Trophoblast cell (in vitro differentiated cells and primary cell): ENCODE measurements at regions not wholly inside any gene's neighbourhood (a gene's known extent, or its start where the extent isn't known, plus 50 kb on each side); places are given as distances from the start of the nearest gene placed in this dataset.
A peak's percentile ranks its signal among the peaks of the same experiment; 100 is the strongest.

ENCODE experiments used
- DNase-seq, 2 donors: peaks; one replicate each; pipeline ENCODE4 v3.0.0-alpha.2; 2016
- H2AFZ ChIP-seq: 2 replicates; pipeline ENCODE4 v1.6.1; 2013; ENCODE audit warnings: low read length, moderate library complexity, mild to moderate bottlenecking; ENCODE audit not compliant: insufficient read depth, poor library complexity
- H2AK5ac ChIP-seq: 2 replicates; pipeline ENCODE4 v1.6.1; 2013; ENCODE audit warnings: mild to moderate bottlenecking, low read length
- H2BK120ac ChIP-seq: 2 replicates; pipeline ENCODE4 v1.6.1; 2013; ENCODE audit warnings: low read length, mild to moderate bottlenecking, moderate library complexity; ENCODE audit not compliant: insufficient read depth, poor library complexity
- H2BK12ac ChIP-seq: 2 replicates; pipeline ENCODE4 v1.6.1; 2013; ENCODE audit warnings: mild to moderate bottlenecking, low read length, moderate library complexity
- H2BK5ac ChIP-seq: 2 replicates; pipeline ENCODE4 v1.6.1; 2013; ENCODE audit warnings: low read length, low read depth, moderate library complexity, mild to moderate bottlenecking; ENCODE audit not compliant: poor library complexity
- H3K14ac ChIP-seq: 2 replicates; pipeline ENCODE4 v1.6.1; 2013; ENCODE audit warnings: mild to moderate bottlenecking, low read length
- H3K18ac ChIP-seq: 2 replicates; pipeline ENCODE4 v1.6.1; 2013; ENCODE audit warnings: mild to moderate bottlenecking, low read length
- H3K23ac ChIP-seq: 2 replicates; pipeline ENCODE4 v1.6.1; 2013; ENCODE audit warnings: low read length
- H3K27ac ChIP-seq: 2 replicates; pipeline ENCODE4 v1.5.1; 2013; ENCODE audit warnings: low read depth, mild to moderate bottlenecking, inconsistent platforms, low read length, moderate library complexity
- H3K27me3 ChIP-seq: 2 replicates; pipeline ENCODE4 v1.6.1; 2013; ENCODE audit warnings: inconsistent platforms, mild to moderate bottlenecking, low read length, moderate library complexity; ENCODE audit not compliant: insufficient read depth
- H3K36me3 ChIP-seq, 2 experiments: 1 replicate in 1 of 2; 2 replicates in 1 of 2; pipeline ENCODE4 v1.6.1; 2013; ENCODE audit warnings: low read length in 2 of 2, mild to moderate bottlenecking in 2 of 2, moderate library complexity in 1 of 2; ENCODE audit not compliant: insufficient read depth in 2 of 2, control insufficient read depth in 1 of 2
- H3K4ac ChIP-seq: 2 replicates; pipeline ENCODE4 v1.6.1; 2013; ENCODE audit warnings: low read depth, mild to moderate bottlenecking, low read length, moderate library complexity
- H3K4me1 ChIP-seq, 2 experiments: 1 replicate in 1 of 2; 2 replicates in 1 of 2; pipeline ENCODE4 v1.6.1; 2013; ENCODE audit warnings: low read length in 2 of 2, mild to moderate bottlenecking in 2 of 2, moderate library complexity in 1 of 2; ENCODE audit not compliant: insufficient read depth in 2 of 2, control insufficient read depth in 1 of 2
- H3K4me2 ChIP-seq: 2 replicates; pipeline ENCODE4 v1.6.1; 2013; ENCODE audit warnings: inconsistent platforms, mild to moderate bottlenecking, low read length, moderate library complexity
- H3K4me3 ChIP-seq: 2 replicates; pipeline ENCODE4 v1.5.1; 2013; ENCODE audit warnings: mild to moderate bottlenecking, low read depth, low read length, inconsistent platforms
- H3K79me1 ChIP-seq: one replicate; pipeline ENCODE4 v1.6.1; 2013; ENCODE audit warnings: low read length
- H3K79me2 ChIP-seq: 2 replicates; pipeline ENCODE4 v1.6.1; 2013; ENCODE audit warnings: low read length, mild to moderate bottlenecking; ENCODE audit not compliant: control insufficient read depth, insufficient read depth, poor library complexity
- H3K9ac ChIP-seq: 2 replicates; pipeline ENCODE4 v1.6.1; 2013; ENCODE audit warnings: mild to moderate bottlenecking, low read length
- H3K9me3 ChIP-seq: 2 replicates; pipeline ENCODE4 v1.6.1; 2013; ENCODE audit warnings: low read depth, mild to moderate bottlenecking, control low read depth, inconsistent platforms, low read length; ENCODE audit not compliant: insufficient read depth
- H4K12ac ChIP-seq: 2 replicates; pipeline ENCODE4 v1.6.1; 2013; ENCODE audit warnings: low read depth, mild to moderate bottlenecking, low read length, moderate library complexity
- H4K8ac ChIP-seq: 2 replicates; pipeline ENCODE4 v1.6.1; 2013; ENCODE audit warnings: low read depth, mild to moderate bottlenecking, low read length, moderate library complexity
- H4K91ac ChIP-seq: one replicate; pipeline ENCODE4 v1.6.1; 2013; ENCODE audit warnings: low read depth, mild to moderate bottlenecking, low read length, moderate library complexity
- WGBS: extraction: QIAGEN DNeasy Blood & Tissue Kit; methylation state at CpG from one replicate; pipeline ENCODE4 v1.1.7; 2013; ENCODE audit warnings: missing lambda C conversion rate; ENCODE audit not compliant: insufficient read length, insufficient coverage; ENCODE audit errors: extremely low coverage; 5-methylcytosine and 5-hydroxymethylcytosine counted together

- peak in 1 of 2 donors; percentile 6 for DNase-seq
- H3K4me2 ChIP-seq: no peak overlapping the region
- H2BK5ac ChIP-seq: no peak overlapping the region
- H3K27ac ChIP-seq: no peak overlapping the region
- H3K4me1 ChIP-seq: peaks cover 0 to 4% of the 10 kb centered on the region in 2 experiments
- no peak overlapping the region for H4K12ac ChIP-seq
- H3K18ac ChIP-seq: no peak overlapping the region
- no peak overlapping the region for H2AFZ ChIP-seq
- no peaks in the 10 kb centered on the region for H3K9me3 ChIP-seq
- H2BK12ac ChIP-seq: no peak overlapping the region
- no peak overlapping the region for H4K8ac ChIP-seq
- H3K79me2 ChIP-seq: no peaks in the 10 kb centered on the region
- no peak overlapping the region for H4K91ac ChIP-seq
- H3K14ac ChIP-seq: no peak overlapping the region
- H3K36me3 ChIP-seq: no peaks in the 10 kb centered on the region
- no peak overlapping the region for H3K4me3 ChIP-seq
- no peak overlapping the region for H3K9ac ChIP-seq
- no peak overlapping the region for H2BK120ac ChIP-seq
- no peaks in the 10 kb centered on the region for H3K27me3 ChIP-seq
- no CpG with 5 or more reads among the region's 5 CpGs for WGBS
- H3K23ac ChIP-seq: no peak overlapping the region
- no peak overlapping the region for H2AK5ac ChIP-seq
- no peak overlapping the region for H3K4ac ChIP-seq
- H3K79me1 ChIP-seq: no peaks in the 10 kb centered on the region
Observed at GRCh38 chr5:155418960-155419579, 405.5 kb downstream of the KIF4B start.

- Histone ChIP-seq H3K18ac (no peak overlapping the region), H3K4ac (no peak overlapping the region), H3K9ac (no peak overlapping the region), H3K79me2 (no peaks in the 10 kb centered on the region), H4K12ac (no peak overlapping the region), H3K4me2 (no peak overlapping the region), H2BK5ac (no peak overlapping the region), H2AK5ac (no peak overlapping the region), H4K8ac (no peak overlapping the region), H2AFZ (no peak overlapping the region), H3K79me1 (no peaks in the 10 kb centered on the region), H3K23ac (no peak overlapping the region), H3K4me1 (no peaks in the 10 kb centered on the region), H3K27ac (no peak overlapping the region), H2BK120ac (no peak overlapping the region), H3K4me3 (no peak overlapping the region), H2BK12ac (no peak overlapping the region), H3K9me3 (no peaks in the 10 kb centered on the region), H3K36me3 (no peaks in the 10 kb centered on the region), H4K91ac (no peak overlapping the region), H3K14ac (no peak overlapping the region), H3K27me3 (no peaks in the 10 kb centered on the region)
- DNase-seq: no peak
- no CpG with 5 or more reads among the region's 4 CpGs for WGBS
Observed at GRCh38 chr5:155430192-155430591, 416.6 kb downstream of the KIF4B start.

DNA sequence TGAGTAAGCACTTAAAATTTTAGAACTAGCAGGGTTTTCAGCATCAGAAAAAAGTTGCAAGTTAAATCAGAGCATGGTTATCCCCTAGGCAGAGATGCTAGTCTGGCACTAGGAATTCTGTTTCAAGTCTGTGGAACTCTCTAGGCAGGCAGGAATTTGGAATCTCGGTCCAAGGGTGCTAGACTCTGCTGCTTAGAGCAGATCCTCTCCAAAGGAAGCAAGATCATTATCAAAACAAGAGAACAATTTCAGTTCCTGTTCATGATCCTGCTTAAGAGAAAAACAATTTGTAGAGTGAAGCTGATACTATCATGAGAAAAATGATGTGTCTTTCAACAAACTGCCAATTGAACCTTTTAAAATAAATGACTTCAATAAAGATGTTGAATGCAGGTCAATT is 420.7 kb downstream of the KIF4B start:
- no peaks in the 10 kb centered on the region for H3K36me3 ChIP-seq
- H4K8ac ChIP-seq: no peak overlapping the region
- H2BK5ac ChIP-seq: no peak overlapping the region
- H2BK120ac ChIP-seq: no peak overlapping the region
- H3K9ac ChIP-seq: no peak overlapping the region
- H4K12ac ChIP-seq: no peak overlapping the region
- H2AFZ ChIP-seq: no peak overlapping the region
- no peak overlapping the region for H3K14ac ChIP-seq
- no peak overlapping the region for H2AK5ac ChIP-seq
- H3K79me1 ChIP-seq: no peaks in the 10 kb centered on the region
- H3K27me3 ChIP-seq: no peaks in the 10 kb centered on the region
- H3K9me3 ChIP-seq: no peaks in the 10 kb centered on the region
- H3K18ac ChIP-seq: no peak overlapping the region
- no peak overlapping the region for H3K23ac ChIP-seq
- no peak overlapping the region for H2BK12ac ChIP-seq
- H3K4me1 ChIP-seq: no peaks in the 10 kb centered on the region
- no peak for DNase-seq
- H3K27ac ChIP-seq: no peak overlapping the region
- WGBS: no CpG with 5 or more reads among the region's 1 CpG
- no peaks in the 10 kb centered on the region for H3K79me2 ChIP-seq
- H3K4ac ChIP-seq: no peak overlapping the region
- H4K91ac ChIP-seq: no peak overlapping the region
- H3K4me3 ChIP-seq: no peak overlapping the region
- H3K4me2 ChIP-seq: no peak overlapping the region

- no CpG with 5 or more reads among the region's 2 CpGs for WGBS
- Histone ChIP-seq H3K4ac (no peak overlapping the region), H4K91ac (no peak overlapping the region), H3K27me3 (no peaks in the 10 kb centered on the region), H3K79me2 (no peaks in the 10 kb centered on the region), H2BK12ac (no peak overlapping the region), H3K4me1 (no peaks in the 10 kb centered on the region), H3K4me2 (no peak overlapping the region), H3K79me1 (no peaks in the 10 kb centered on the region), H3K27ac (no peak overlapping the region), H3K36me3 (no peaks in the 10 kb centered on the region), H2AFZ (no peak overlapping the region), H3K9ac (no peak overlapping the region), H3K9me3 (no peaks in the 10 kb centered on the region), H2AK5ac (no peak overlapping the region), H4K8ac (no peak overlapping the region), H3K18ac (no peak overlapping the region), H3K23ac (no peak overlapping the region), H2BK120ac (no peak overlapping the region), H3K14ac (no peak overlapping the region), H2BK5ac (no peak overlapping the region), H3K4me3 (no peak overlapping the region), H4K12ac (no peak overlapping the region)
- DNase-seq: no peak
Observed at GRCh38 chr5:155434681-155435080, 421.1 kb downstream of the KIF4B start.
